Kasumi-1 (cell line): ENCODE measurements at regions not wholly inside any gene's neighbourhood (a gene's known extent, or its start where the extent isn't known, plus 50 kb on each side); places are given as distances from the start of the nearest gene placed in this dataset.

Source experiments
- DNase-seq, 2 experiments: peaks; one replicate each; lab custom pipeline; 2025; lab: John Stamatoyannopoulos, UW

- no peak for DNase-seq
These were observed 59.1 kb downstream of the BOD1 start for GRCh38 chr5:173557123-173557903.

GRCh38 chr5:173556142-173557028, 60.1 kb downstream of the BOD1 start:
- no peak for DNase-seq

DNA sequence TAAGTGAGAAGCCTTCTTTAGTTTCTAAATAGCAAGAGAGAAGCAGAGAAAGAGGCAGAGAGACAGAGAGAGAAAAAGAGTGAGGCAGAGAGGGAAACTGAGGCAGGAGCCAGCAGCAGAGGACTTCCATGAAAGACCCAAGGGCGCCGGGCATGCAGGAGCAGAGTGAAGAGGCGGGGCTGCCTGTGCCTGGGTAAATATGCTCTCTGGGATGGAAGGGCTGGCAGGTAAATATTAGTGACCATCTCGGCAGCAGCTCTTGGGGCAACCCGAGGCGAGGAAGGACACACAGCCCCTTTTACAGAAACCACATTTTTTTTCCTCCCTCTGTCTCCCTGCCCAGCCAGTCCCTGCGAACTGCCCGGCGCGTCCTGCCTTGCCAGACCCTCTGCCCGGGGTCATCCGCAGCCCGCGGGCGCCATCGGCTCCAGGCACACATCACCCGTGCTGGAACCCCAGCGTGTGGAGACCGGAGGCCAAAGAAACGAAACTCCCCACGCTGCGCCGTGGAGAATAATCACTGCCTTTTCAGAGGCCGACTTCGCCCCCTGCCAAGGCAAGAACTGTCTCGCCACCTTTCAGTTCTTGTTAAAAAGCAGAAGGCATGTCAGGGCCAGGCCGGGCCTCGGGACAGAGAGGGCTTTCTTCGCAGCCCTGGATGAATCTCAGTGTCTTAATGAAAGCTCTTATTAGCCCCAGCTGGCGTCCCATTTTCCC, 61.3 kb downstream of the BOD1 start:
- DNase-seq = no peak

- DNase-seq = no peak
These were observed 62.2 kb downstream of the BOD1 start for GRCh38 chr5:173554038-173554955.

- no peak for DNase-seq
These were observed 65.8 kb downstream of the BOD1 start for GRCh38 chr5:173550641-173551040.

DNA sequence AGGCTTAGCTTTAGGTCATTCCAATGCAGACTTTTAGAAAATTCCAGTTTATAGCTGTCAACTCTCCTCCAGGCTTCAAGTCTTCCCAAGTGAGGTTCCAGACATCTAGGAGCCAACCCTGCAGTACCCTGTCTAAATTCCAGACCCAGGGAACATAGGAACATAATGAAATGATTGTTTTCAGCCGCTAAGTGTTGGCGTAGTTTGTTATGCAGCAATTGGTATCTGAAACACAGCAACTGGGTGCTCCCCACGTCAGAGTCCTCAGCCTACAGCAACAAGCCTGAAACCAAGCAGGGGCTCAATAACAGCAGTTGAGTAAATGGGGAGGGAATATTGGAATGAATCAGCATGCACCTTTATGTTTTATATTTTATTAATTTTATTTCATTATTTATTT, 66.8 kb downstream of the BOD1 start:
- DNase-seq = no peak

GRCh38 chr5:173547579-173547978, 68.9 kb downstream of the BOD1 start:
- DNase-seq = no peak

DNA sequence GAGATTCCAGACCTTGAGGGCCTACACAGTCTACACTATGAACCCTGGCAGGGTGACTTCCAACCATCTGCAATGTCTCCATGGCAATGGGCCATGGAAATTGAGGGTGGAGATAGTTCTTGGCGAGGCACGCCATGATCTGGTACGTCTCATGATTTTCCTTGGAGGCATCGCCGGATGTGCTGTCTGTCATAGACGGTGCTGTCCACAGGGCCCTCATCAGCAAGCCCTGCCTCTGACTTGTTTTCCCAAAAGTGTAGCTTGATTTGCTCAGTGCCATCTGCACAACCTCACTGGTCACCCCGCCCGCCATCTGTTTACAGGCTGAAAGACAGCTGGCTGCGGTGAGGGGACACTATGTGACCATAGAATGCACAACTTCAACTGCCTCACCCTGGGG, 73.5 kb downstream of the BOD1 start:
- no peak for DNase-seq

DNA sequence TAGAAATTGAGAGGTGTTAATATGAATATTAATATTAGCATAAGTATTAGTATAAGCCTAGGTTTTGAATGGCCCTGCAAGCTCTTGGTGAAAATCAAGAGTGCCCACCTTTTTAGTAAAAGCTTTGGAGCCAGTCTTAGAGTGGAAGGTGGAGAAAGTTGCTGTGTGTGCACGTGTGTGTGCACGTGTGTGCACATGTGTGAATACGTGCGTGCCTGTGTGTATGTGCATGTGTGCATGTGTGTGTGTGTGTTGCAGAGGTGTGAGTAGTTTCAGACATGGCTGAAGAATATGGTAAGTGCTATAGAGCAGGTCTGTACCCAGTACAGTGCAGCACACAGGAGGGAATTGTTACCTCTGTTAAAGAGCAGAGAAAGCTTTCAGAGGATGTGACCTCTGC, 74.3 kb downstream of the BOD1 start:
- no peak for DNase-seq

DNA sequence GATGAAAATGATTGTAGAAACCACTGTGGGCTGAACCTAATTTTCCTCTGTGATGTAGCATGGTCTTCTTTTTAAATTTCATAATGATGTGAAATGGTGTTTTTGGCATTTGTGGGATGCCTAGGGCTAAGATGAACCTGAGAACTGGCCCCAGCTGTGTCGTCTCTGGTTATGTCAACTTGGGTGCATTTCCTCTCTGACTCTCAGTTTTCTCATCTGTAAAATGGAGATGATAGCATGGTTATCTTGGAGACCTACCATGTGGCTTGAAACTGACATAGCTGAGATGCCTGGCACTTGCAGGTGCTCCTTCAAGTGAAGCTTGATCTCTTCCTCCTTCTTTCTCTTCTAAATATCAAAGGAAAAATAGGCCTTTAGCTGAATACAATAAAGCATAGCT, 77.8 kb downstream of the BOD1 start:
- no peak for DNase-seq

DNA sequence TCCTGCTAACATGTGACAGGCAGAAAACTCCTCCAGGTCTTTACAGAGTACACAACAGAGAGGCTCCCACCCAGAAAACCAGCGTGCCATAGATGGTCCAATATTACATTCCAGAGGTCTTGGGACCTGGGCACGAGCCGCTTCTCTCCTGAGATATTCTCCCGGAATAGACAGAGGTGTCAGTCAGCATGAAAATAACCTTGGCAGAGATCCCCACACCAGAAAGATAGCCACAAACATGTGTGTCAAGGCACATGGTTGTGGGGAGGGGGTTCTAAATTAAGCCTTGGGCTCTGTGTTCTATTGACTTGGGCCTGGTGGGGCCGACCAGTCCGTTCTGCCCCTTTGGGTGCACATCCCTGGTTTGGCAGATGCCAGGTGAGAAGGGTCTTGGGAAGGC, 78.4 kb downstream of the BOD1 start:
- DNase-seq = no peak

GRCh38 chr5:173537228-173537627, 79.2 kb downstream of the BOD1 start:
- no peak for DNase-seq

DNA sequence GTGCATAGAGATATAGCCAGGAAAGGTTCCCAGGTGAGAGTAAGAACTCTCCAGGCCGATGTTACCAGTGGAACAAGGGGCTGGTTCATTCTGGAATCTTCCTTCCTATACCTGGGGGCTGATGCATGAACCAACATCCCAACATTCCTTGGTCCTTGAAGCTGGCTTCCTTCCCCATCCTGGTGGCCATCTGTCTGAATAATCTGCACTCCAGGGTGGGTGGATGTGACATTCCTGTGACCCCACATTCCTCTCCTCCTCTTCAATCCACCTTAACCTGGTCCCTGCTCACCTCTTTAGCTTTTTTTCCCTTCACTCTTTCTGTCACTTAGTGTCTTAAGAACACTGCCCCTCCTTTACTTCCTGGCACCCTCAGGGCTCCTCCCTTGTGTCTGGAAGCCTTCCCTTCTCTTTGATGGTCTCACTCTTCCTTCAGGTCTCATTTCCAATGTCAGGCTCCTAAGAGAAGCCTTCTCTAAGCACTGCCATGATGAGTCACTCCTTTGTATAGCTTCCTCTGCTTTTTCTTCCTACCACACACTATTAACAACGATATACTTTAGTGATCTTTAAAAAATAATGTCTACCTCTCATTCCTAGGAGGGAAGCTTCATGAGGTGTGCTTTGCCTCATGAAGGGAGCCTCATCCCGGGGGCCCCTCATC, 80.3 kb downstream of the BOD1 start:
- DNase-seq = no peak

- DNase-seq = no peak
These were observed 81.1 kb downstream of the BOD1 start for GRCh38 chr5:173535166-173535975.

- no peak for DNase-seq
These were observed 81.8 kb downstream of the BOD1 start for GRCh38 chr5:173534664-173535063.

GRCh38 chr5:173534031-173534430, 82.4 kb downstream of the BOD1 start:
- DNase-seq = no peak

DNA sequence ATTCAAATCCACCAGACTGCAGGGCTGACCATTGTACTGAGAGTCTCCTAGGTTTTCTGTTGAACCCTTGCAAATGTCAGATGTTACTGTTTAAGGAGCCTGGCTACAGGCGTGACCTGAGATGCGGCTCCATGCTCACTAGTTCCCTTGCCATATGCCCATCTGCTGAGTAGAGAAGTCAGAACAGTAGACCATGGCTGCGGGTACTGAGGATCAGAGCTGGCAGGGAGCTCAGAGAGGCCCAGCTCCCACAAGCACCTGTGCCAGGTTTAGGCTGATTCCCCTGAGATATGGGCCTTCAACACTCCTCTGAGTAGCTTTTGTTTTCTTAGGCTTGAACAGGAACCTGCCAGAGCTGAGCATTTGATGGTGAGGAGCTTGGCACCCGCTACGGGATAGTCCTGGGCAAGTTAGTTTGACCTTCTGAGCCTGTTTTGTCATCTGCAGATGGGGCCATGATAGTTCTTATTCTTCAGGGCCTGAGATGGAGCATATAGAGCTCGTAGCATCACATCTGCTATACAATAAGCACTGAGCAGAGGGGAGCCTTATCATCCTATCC, 83.7 kb downstream of the BOD1 start:
- no peak for DNase-seq

DNA sequence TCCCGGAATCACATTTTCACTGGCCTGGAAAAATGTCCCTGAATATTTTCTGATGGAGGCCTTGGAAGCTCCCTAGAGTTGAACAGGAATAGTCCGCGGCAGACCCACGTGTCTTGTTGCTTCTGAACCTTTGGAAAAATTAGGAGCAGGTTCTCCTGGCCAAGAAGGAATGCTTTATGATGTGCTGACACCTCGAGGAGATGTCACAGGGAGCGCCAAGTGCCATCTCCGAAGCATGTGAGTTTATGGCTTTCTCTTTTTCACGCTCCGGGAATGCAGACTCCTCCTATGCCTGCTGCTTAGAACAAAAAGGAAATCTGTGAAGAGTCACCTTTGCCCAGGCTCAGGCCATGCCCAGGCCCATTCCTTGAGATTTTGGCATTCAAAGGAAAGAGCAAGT, 84.6 kb downstream of the BOD1 start:
- no peak for DNase-seq

- DNase-seq = peak; percentile 16
These were observed 85.9 kb downstream of the BOD1 start for GRCh38 chr5:173530547-173530946.

DNA sequence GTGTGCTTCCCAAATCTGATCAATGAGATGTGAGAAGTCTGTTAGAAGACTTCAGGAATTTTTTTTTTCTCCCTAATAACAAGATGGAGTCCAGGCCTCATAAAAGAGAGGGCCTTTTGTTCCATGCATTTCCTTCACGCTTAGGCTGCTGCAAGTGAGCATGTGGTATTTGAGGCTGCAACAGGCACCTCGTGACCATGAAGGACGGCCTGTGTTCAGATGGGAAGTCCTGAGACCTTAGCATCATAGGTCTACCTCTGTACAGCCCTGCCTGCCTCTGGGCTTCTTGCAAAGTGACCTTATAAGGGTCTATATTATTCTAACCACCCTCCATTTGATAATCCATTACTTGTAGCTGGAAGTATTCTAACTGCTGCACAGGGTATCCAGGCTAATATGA, 86.6 kb downstream of the BOD1 start:
- no peak for DNase-seq
